H9 (cell line): ENCODE measurements at regions not wholly inside any gene's neighbourhood (a gene's known extent, or its start where the extent isn't known, plus 50 kb on each side); places are given as distances from the start of the nearest gene placed in this dataset.

Experiments used
- DNase-seq: peaks from one replicate; pipeline ENCODE4 v3.0.0-alpha.2; 2017
- H2AFZ ChIP-seq: one replicate; pipeline ENCODE4 v1.6.1; 2013; ENCODE audit warnings: mild to moderate bottlenecking, low read length, control low read depth, moderate library complexity
- H2AK5ac ChIP-seq: 2 replicates; pipeline ENCODE4 v1.6.1; 2013; ENCODE audit warnings: low read length, control low read depth, mixed read lengths; ENCODE audit not compliant: insufficient read length
- H2BK120ac ChIP-seq: one replicate; pipeline ENCODE4 v1.6.1; 2013; ENCODE audit warnings: low read depth, mild to moderate bottlenecking, low read length, control low read depth, inconsistent platforms; ENCODE audit not compliant: poor library complexity, severe bottlenecking
- H2BK12ac ChIP-seq: 2 replicates; pipeline ENCODE4 v1.6.1; 2013; ENCODE audit warnings: low read length, control low read depth, mixed read lengths, low read depth; ENCODE audit not compliant: insufficient read length
- H2BK15ac ChIP-seq: 2 replicates; pipeline ENCODE4 v1.6.1; 2013; ENCODE audit warnings: low read depth, low read length, control low read depth
- H2BK20ac ChIP-seq: one replicate; pipeline ENCODE4 v1.6.1; 2013; ENCODE audit warnings: low read depth, mild to moderate bottlenecking, low read length, control low read depth, inconsistent platforms; ENCODE audit not compliant: poor library complexity, severe bottlenecking
- H2BK5ac ChIP-seq: 2 replicates; pipeline ENCODE4 v1.6.1; 2013; ENCODE audit warnings: low read length, control low read depth, mixed read lengths; ENCODE audit not compliant: insufficient read length
- H3K14ac ChIP-seq: 2 replicates; pipeline ENCODE4 v1.6.1; 2013; ENCODE audit warnings: low read length, control low read depth; ENCODE audit not compliant: insufficient read depth
- H3K18ac ChIP-seq: 2 replicates; pipeline ENCODE4 v1.6.1; 2013; ENCODE audit warnings: low read depth, mild to moderate bottlenecking, mixed read lengths, low read length, control low read depth; ENCODE audit not compliant: insufficient read length
- H3K23ac ChIP-seq: 2 replicates; pipeline ENCODE4 v1.6.1; 2013; ENCODE audit warnings: low read length, control low read depth, mixed read lengths, low read depth; ENCODE audit not compliant: insufficient read length
- H3K23me2 ChIP-seq: 2 replicates; pipeline ENCODE4 v1.6.1; 2013; ENCODE audit warnings: low read depth, mild to moderate bottlenecking, mixed read lengths, low read length, control low read depth; ENCODE audit not compliant: insufficient read length, poor library complexity, severe bottlenecking
- H3K27ac ChIP-seq: 2 replicates; pipeline ENCODE4 v1.5.1; 2013; ENCODE audit warnings: low read length, control low read depth, mixed read lengths, low read depth; ENCODE audit not compliant: insufficient read length
- H3K27me3 ChIP-seq: 2 replicates; pipeline ENCODE4 v1.6.1; 2013; ENCODE audit warnings: low read length, control low read depth, inconsistent platforms; ENCODE audit not compliant: insufficient read depth
- H3K4ac ChIP-seq: 2 replicates; pipeline ENCODE4 v1.6.1; 2013; ENCODE audit warnings: low read depth, mild to moderate bottlenecking, control low read depth, inconsistent platforms, low read length, moderate library complexity
- H3K4me1 ChIP-seq: 2 replicates; pipeline ENCODE4 v1.6.1; 2013; ENCODE audit warnings: low read length, control low read depth, inconsistent platforms; ENCODE audit not compliant: insufficient read depth
- H3K4me2 ChIP-seq: 2 replicates; pipeline ENCODE4 v1.6.1; 2013; ENCODE audit warnings: low read length, control low read depth, mixed read lengths; ENCODE audit not compliant: insufficient read length, insufficient read depth
- H3K56ac ChIP-seq: 2 replicates; pipeline ENCODE4 v1.6.1; 2013; ENCODE audit warnings: low read depth, mild to moderate bottlenecking, mixed read lengths, low read length, control low read depth; ENCODE audit not compliant: insufficient read length
- H3K79me1 ChIP-seq: 2 replicates; pipeline ENCODE4 v1.6.1; 2013; ENCODE audit warnings: low read depth, mild to moderate bottlenecking, moderate library complexity, low read length, control low read depth, inconsistent platforms; ENCODE audit not compliant: insufficient read depth, poor library complexity, severe bottlenecking
- H3K79me2 ChIP-seq: 2 replicates; pipeline ENCODE4 v1.6.1; 2013; ENCODE audit warnings: low read length, control low read depth, inconsistent platforms; ENCODE audit not compliant: insufficient read depth
- H3K9ac ChIP-seq: 2 replicates; pipeline ENCODE4 v1.6.1; 2013; ENCODE audit warnings: low read length, control low read depth, mixed read lengths; ENCODE audit not compliant: insufficient read length; ENCODE audit errors: extremely low read depth
- H3K9me3 ChIP-seq: one replicate; pipeline ENCODE4 v1.6.1; 2013; ENCODE audit warnings: low read depth, low read length, inconsistent platforms; ENCODE audit not compliant: control insufficient read depth
- H3T11ph ChIP-seq: one replicate; pipeline ENCODE4 v1.6.1; 2013; ENCODE audit warnings: mild to moderate bottlenecking, low read length, control low read depth, inconsistent platforms
- H4K20me1 ChIP-seq: one replicate; pipeline ENCODE4 v1.6.1; 2013; ENCODE audit not compliant: control insufficient read depth, insufficient read length, insufficient read depth
- H4K5ac ChIP-seq: 2 replicates; pipeline ENCODE4 v1.6.1; 2013; ENCODE audit warnings: low read depth, mild to moderate bottlenecking, mixed read lengths, low read length, control low read depth; ENCODE audit not compliant: insufficient read length
- H4K8ac ChIP-seq: replicated peaks from 2 replicates; pipeline ENCODE4 v1.6.1; 2013; ENCODE audit warnings: low read length, control low read depth, mixed read lengths, low read depth; ENCODE audit not compliant: insufficient read length
- H4K91ac ChIP-seq: 2 replicates; pipeline ENCODE4 v1.6.1; 2013; ENCODE audit warnings: low read depth, mild to moderate bottlenecking, moderate library complexity, mixed read lengths, low read length, control low read depth; ENCODE audit not compliant: insufficient read length
- H3K27ac Mint-ChIP-seq, 3 experiments: 2 replicates in 2 of 3; 3 replicates in 1 of 3; pipeline ENCODE4 v1.8.0; 2020 to 2021; ENCODE audit warnings: mixed read lengths in 3 of 3, mild to moderate bottlenecking in 1 of 3, moderate library complexity in 1 of 3
- H3K27me3 Mint-ChIP-seq: 2 replicates; pipeline ENCODE4 v1.8.0; 2021; ENCODE audit warnings: low read depth, mild to moderate bottlenecking, moderate library complexity, mixed read lengths
- H3K36me3 Mint-ChIP-seq, 3 experiments: 2 replicates in 2 of 3; 3 replicates in 1 of 3; pipeline ENCODE4 v1.8.0; 2020 to 2021; ENCODE audit warnings: low read depth in 3 of 3, mixed read lengths in 3 of 3; ENCODE audit not compliant: insufficient read depth in 1 of 3
- H3K4me1 Mint-ChIP-seq, 2 experiments: 2 replicates each; pipeline ENCODE4 v1.8.0; 2020; ENCODE audit warnings: mixed read lengths in 2 of 2
- H3K4me3 Mint-ChIP-seq, 2 experiments: 2 replicates in 1 of 2; 3 replicates in 1 of 2; pipeline ENCODE4 v1.8.0; 2020 to 2021; ENCODE audit warnings: mild to moderate bottlenecking in 2 of 2, mixed read lengths in 2 of 2, moderate library complexity in 1 of 2
- H3K9me3 Mint-ChIP-seq, 2 experiments: 2 replicates in 1 of 2; 3 replicates in 1 of 2; pipeline ENCODE4 v1.8.0; 2020; ENCODE audit warnings: mild to moderate bottlenecking in 2 of 2, mixed read lengths in 2 of 2, moderate library complexity in 1 of 2
- CTCF ChIP-seq: fragments of 200-600 bp; sonication (generic); conservative IDR thresholded peaks from 3 replicates; pipeline ENCODE4 v1.8.0; 2021; ENCODE audit warnings: antibody characterized with exemption, mild to moderate bottlenecking
- WGBS: extraction: QIAGEN DNeasy Blood & Tissue Kit; methylation state at CpG from one replicate; pipeline ENCODE4 v1.1.7; 2013; ENCODE audit warnings: missing lambda C conversion rate, low lambda C conversion rate, mixed read lengths; ENCODE audit not compliant: insufficient read length; ENCODE audit errors: extremely low coverage; 5-methylcytosine and 5-hydroxymethylcytosine counted together

GRCh38 chr18:38402509-38402908, 836.9 kb upstream of the CELF4 start:
- H3K4me1 Mint-ChIP-seq, result peaks cover 17 to 18% of the 10 kb centered on the region in 2 experiments
- Histone ChIP-seq H3K27me3 (no peaks in the 10 kb centered on the region), H2AK5ac (no peak overlapping the region), H4K91ac (no peak overlapping the region), H2BK20ac (no peak overlapping the region), H3K14ac (no peak overlapping the region), H2BK12ac (no peak overlapping the region), H4K5ac (no peak overlapping the region), H3K23me2 (no peaks in the 10 kb centered on the region), H3K4ac (no peak overlapping the region), H3K4me2 (no peak overlapping the region), H3K56ac (no peak overlapping the region), H3T11ph (no peak overlapping the region), H3K4me1 (no peaks in the 10 kb centered on the region), H3K18ac (no peak overlapping the region), H3K23ac (no peak overlapping the region), H3K79me2 (no peaks in the 10 kb centered on the region), H2BK5ac (no peak overlapping the region), H2BK120ac (no peak overlapping the region), H2BK15ac (no peak overlapping the region), H3K27ac (no peak overlapping the region), H4K8ac (no peak overlapping the region), H3K9me3 (no peaks in the 10 kb centered on the region), H3K79me1 (no peaks in the 10 kb centered on the region), H4K20me1 (no peaks in the 10 kb centered on the region), H2AFZ (no peak overlapping the region), H3K9ac (no peak overlapping the region)
- H3K9me3 Mint-ChIP-seq, result peaks cover 3 to 8% of the 10 kb centered on the region in 2 experiments; a peak in 4 of 5 replicates
- H3K36me3 Mint-ChIP-seq, result peaks cover 0 to 13% (median 0%) of the 10 kb centered on the region in 3 experiments; a peak in 4 of 7 replicates
- no peak overlapping the region for H3K4me3 Mint-ChIP-seq
- DNase-seq, result peak; percentile 35
- H3K27me3 Mint-ChIP-seq, result no peaks in the 10 kb centered on the region
- 0 out of 7 replicates have a peak overlapping the region, but pooled peaks of 1 of the 3 experiments have one; percentile 47 for H3K27ac Mint-ChIP-seq
- no peak for TF ChIP-seq CTCF
- no CpG with 5 or more reads among the region's 3 CpGs for WGBS
